K562 (cell line): ENCODE measurements at regions not wholly inside any gene's neighbourhood (a gene's known extent, or its start where the extent isn't known, plus 50 kb on each side); places are given as distances from the start of the nearest gene placed in this dataset.

Experiments used
- ATAC-seq: fragments of 200-7000 bp; cut with Tn5 transposase; 3 replicates; pipeline ENCODE4 v1.9.1; 2020; ENCODE audit warnings: moderate library complexity
- BruUV-seq: library from RNA; stranded (reverse); fragments of 400-500 nt; replicated peaks from 2 replicates; lab custom pipeline; 2021; lab: Mats Ljungman, UMichigan
- CTCF ChIA-PET: fragments of 300-600 bp; formaldehyde crosslinking; extraction: SDS; loops from one replicate; lab custom pipeline; 2021; ENCODE audit warnings: low intra/inter-chr PET ratio; lab: Yijun Ruan, JAX
- POLR2A ChIA-PET: fragments of 300-600, 350-650 bp; sonication (Branson Sonifier 250); formaldehyde crosslinking; extraction: SDS; loops from one replicate; lab custom pipeline; 2021; ENCODE audit warnings: antibody characterized with exemption, inconsistent platforms; lab: Yijun Ruan, JAX
- DNase-seq, 4 experiments: peaks; one replicate each; pipeline versions ENCODE4 v3.0.0 to v3.0.0-alpha.2; 2011 to 2018; ENCODE audit warnings: low spot score in 3 of 4, mixed read lengths in 3 of 4; ENCODE audit errors: extremely low read depth in 1 of 4
- FAIRE-seq: peaks from 2 replicates; lab custom pipeline; 2011; peaks lifted over from hg19 to GRCh38; lab: Jason Lieb, UNC
- H2AFZ ChIP-seq: 2 replicates; pipeline ENCODE4 v1.6.0; 2011; ENCODE audit warnings: low read depth, low read length, control low read depth, inconsistent platforms
- H3K27ac ChIP-seq: fragments of 200-600 bp; 3 replicates; pipeline ENCODE4 v1.8.0; 2011; ENCODE audit warnings: low read depth, mild to moderate bottlenecking, control low read depth, inconsistent platforms, low read length, moderate library complexity, mixed read lengths; ENCODE audit errors: extremely low read depth
- H3K27me3 ChIP-seq, 2 experiments: fragments of 300-600 bp in 1 of 2; 2 replicates in 1 of 2; 3 replicates in 1 of 2; pipeline versions ENCODE4 v1.6.0 to v1.8.0; 2011; ENCODE audit warnings: inconsistent platforms in 2 of 2, low read length in 2 of 2, mild to moderate bottlenecking in 1 of 2, mixed read lengths in 1 of 2, moderate library complexity in 1 of 2; ENCODE audit not compliant: control insufficient read depth in 2 of 2, insufficient read depth in 2 of 2
- H3K36me3 ChIP-seq: fragments of 300-600 bp; 3 replicates; pipeline ENCODE4 v1.8.0; 2011; ENCODE audit warnings: mild to moderate bottlenecking, low read length, inconsistent platforms; ENCODE audit not compliant: control insufficient read depth, insufficient read depth
- H3K4me1 ChIP-seq, 2 experiments: fragments of 200-600 bp in 1 of 2; replicated peaks in 1 of 2; 2 replicates in 1 of 2; 3 replicates in 1 of 2; pipeline versions ENCODE4 v1.5.1 to v1.8.0; 2011; ENCODE audit warnings: inconsistent platforms in 2 of 2, low read length in 2 of 2, mild to moderate bottlenecking in 1 of 2, mixed read lengths in 1 of 2, moderate library complexity in 1 of 2; ENCODE audit not compliant: control insufficient read depth in 2 of 2, insufficient read depth in 2 of 2
- H3K4me2 ChIP-seq: 2 replicates; pipeline ENCODE4 v1.6.1; 2011; ENCODE audit warnings: low read length, control low read depth, inconsistent platforms, mixed read lengths; ENCODE audit not compliant: insufficient read depth
- H3K4me3 ChIP-seq: fragments of 200-600 bp; sonication (generic), shearing (Covaris generic); 2 replicates; pipeline ENCODE4 v1.5.1; 2016; ENCODE audit warnings: control low read depth, inconsistent platforms
- H3K79me2 ChIP-seq: fragments of 200-600 bp; 3 replicates; pipeline ENCODE4 v1.8.0; 2011; ENCODE audit warnings: low read length, inconsistent platforms; ENCODE audit not compliant: control insufficient read depth, insufficient read depth
- H3K9ac ChIP-seq, 2 experiments: 2 replicates each; pipeline versions ENCODE4 v1.6.0 to v1.6.1; 2011; ENCODE audit warnings: low read depth in 2 of 2, low read length in 2 of 2, control low read depth in 1 of 2, inconsistent platforms in 1 of 2, mild to moderate bottlenecking in 1 of 2, mixed read lengths in 1 of 2; ENCODE audit not compliant: insufficient read depth in 1 of 2
- H3K9me1 ChIP-seq: one replicate; pipeline ENCODE4 v1.6.0; 2011; ENCODE audit warnings: inconsistent platforms, mild to moderate bottlenecking, low read length, moderate library complexity; ENCODE audit not compliant: control insufficient read depth, insufficient read depth
- H3K9me3 ChIP-seq: replicated peaks from 2 replicates; pipeline ENCODE4 v1.5.1; 2011; ENCODE audit warnings: low read depth, low read length, inconsistent platforms; ENCODE audit not compliant: control insufficient read depth, insufficient read depth
- H4K20me1 ChIP-seq: replicated peaks from 2 replicates; pipeline ENCODE4 v1.6.1; 2011; ENCODE audit warnings: low read length, inconsistent platforms, mixed read lengths; ENCODE audit not compliant: control insufficient read depth, insufficient read depth
- HMG20B ChIP-seq: fragments of 250-450 bp; sonication (Bioruptor Pico); IDR thresholded peaks from 2 replicates; pipeline ENCODE4 v1.5.0; 2021; ENCODE audit warnings: mild to moderate bottlenecking
- OTX1 ChIP-seq: fragments of 450-650 bp; formaldehyde crosslinking; IDR thresholded peaks from 2 replicates; pipeline ENCODE4 v1.4.0; 2022; ENCODE audit warnings: mild to moderate bottlenecking
- TARDBP ChIP-seq: fragments of 450-650 bp; IDR thresholded peaks from 2 replicates; pipeline ENCODE4 v1.6.1; 2016
- THRAP3 ChIP-seq: fragments of 450-650 bp; IDR thresholded peaks from 2 replicates; pipeline ENCODE4 v1.6.1; 2016; ENCODE audit warnings: mild to moderate bottlenecking, inconsistent platforms, borderline replicate concordance
- in situ Hi-C: fragments of 300-500 bp; cut with MboI; formaldehyde crosslinking; loops from 4 replicates; pipeline ENCODE4 v1.15.0; 2018; ENCODE audit warnings: inconsistent platforms, mixed read lengths
- intact Hi-C: fragments of 100-400 bp; cut with micrococcal nuclease; formaldehyde crosslinking; loops from 2 replicates; pipeline ENCODE4 v1.14.2; 2022
- TF ChIP-seq, protein P1 (sequence below), 2 experiments: fragments of 450-650 bp; IDR thresholded peaks; 2 replicates each; pipeline ENCODE4 v1.6.1; 2018; ENCODE audit warnings: mild to moderate bottlenecking in 2 of 2, low read depth in 1 of 2; ENCODE audit not compliant: partially characterized antibody in 2 of 2

DNA sequence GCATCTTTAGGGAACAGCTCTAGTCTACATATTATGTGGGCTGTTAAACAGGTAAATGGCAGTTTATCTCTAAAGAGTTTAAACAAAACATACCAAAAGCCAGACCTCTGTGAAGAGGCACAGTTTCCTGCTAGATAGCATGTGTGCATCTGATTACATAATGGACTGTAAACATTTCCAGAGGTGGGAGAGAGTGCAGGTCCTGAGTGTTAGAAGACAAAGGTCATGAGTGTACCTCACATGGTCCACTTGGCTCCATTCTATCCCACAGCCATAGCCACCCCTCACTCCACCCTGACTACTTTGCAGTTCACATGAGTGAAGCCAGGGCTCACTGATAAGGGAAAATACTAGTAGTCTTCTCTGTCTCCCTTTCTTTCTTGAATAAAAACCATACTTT lies 233.4 kb downstream of the MTX2 start:
- Histone ChIP-seq H3K9me3 (no peaks in the 10 kb centered on the region), H3K27me3 (peaks cover under 1 to 3% of the 10 kb centered on the region in 2 experiments; a peak in 1 of 5 replicates), H3K4me2 (no peak overlapping the region), H3K27ac (no peak overlapping the region), H3K4me3 (no peak overlapping the region), H3K9me1 (no peaks in the 10 kb centered on the region), H3K79me2 (no peaks in the 10 kb centered on the region)
- ChIA-PET CTCF (no interaction called here), POLR2A (no interaction called here)
- FAIRE-seq (no peak), ATAC-seq (no peak)
- intact Hi-C loops: no loop called here
- no peak for TF ChIP-seq OTX1 (CRISPR knock-in tag)
- no peak for TF ChIP-seq THRAP3
- TF ChIP-seq HMG20B (CRISPR knock-in tag): no peak
- TF ChIP-seq, protein P1, sequence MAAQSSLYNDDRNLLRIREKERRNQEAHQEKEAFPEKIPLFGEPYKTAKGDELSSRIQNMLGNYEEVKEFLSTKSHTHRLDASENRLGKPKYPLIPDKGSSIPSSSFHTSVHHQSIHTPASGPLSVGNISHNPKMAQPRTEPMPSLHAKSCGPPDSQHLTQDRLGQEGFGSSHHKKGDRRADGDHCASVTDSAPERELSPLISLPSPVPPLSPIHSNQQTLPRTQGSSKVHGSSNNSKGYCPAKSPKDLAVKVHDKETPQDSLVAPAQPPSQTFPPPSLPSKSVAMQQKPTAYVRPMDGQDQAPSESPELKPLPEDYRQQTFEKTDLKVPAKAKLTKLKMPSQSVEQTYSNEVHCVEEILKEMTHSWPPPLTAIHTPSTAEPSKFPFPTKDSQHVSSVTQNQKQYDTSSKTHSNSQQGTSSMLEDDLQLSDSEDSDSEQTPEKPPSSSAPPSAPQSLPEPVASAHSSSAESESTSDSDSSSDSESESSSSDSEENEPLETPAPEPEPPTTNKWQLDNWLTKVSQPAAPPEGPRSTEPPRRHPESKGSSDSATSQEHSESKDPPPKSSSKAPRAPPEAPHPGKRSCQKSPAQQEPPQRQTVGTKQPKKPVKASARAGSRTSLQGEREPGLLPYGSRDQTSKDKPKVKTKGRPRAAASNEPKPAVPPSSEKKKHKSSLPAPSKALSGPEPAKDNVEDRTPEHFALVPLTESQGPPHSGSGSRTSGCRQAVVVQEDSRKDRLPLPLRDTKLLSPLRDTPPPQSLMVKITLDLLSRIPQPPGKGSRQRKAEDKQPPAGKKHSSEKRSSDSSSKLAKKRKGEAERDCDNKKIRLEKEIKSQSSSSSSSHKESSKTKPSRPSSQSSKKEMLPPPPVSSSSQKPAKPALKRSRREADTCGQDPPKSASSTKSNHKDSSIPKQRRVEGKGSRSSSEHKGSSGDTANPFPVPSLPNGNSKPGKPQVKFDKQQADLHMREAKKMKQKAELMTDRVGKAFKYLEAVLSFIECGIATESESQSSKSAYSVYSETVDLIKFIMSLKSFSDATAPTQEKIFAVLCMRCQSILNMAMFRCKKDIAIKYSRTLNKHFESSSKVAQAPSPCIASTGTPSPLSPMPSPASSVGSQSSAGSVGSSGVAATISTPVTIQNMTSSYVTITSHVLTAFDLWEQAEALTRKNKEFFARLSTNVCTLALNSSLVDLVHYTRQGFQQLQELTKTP (IDR thresholded peaks at IDR 0.05; ENCODE audit: low read depth in 1 of 2, partially characterized antibody in 2 of 2): no peak
- no peak for TF ChIP-seq TARDBP
- TF ChIP-seq, all 486 proteins: peak for 0
- no TSS peak for BruUV-seq
- Histone ChIP-seq H3K9ac (no peak overlapping the region), H3K4me1 (no peaks in the 10 kb centered on the region), H2AFZ (no peak overlapping the region), H3K36me3 (no peaks in the 10 kb centered on the region), H4K20me1 (no peaks in the 10 kb centered on the region)
- no peak for DNase-seq
- in situ Hi-C loops: no loop called here
